SKM-1 treated with dmso at 0.1 percent for 144 hours (cell line): ENCODE measurements at regions not wholly inside any gene's neighbourhood (a gene's known extent, or its start where the extent isn't known, plus 50 kb on each side); places are given as distances from the start of the nearest gene placed in this dataset.

Experiments used
- DNase-seq: peaks from one replicate; lab custom pipeline; 2025; ENCODE audit not compliant: unreplicated experiment; lab: John Stamatoyannopoulos, UW

GRCh38 chr17:14510136-14510535, 209.3 kb downstream of the HS3ST3B1 start:
- DNase-seq, result no peak

DNA sequence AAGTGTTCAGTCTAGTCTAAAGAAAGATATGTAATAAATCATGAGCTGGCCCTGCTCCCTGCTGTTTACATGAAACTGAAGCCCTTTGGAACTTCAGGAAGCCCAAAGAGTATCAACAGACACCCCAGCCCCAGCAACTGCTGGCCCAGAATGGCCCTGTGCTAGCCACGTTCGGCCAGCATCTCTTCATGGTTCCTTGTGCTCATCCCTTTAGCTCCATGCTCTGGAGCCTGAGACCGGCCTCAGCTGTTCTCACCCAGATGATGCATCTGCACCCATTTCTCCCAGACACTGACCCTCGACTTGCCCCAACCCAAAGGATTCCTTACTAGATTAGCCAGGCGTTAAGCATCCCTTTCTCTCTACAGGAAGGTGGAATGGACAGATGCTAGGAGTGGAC, 207.3 kb downstream of the HS3ST3B1 start:
- DNase-seq, result no peak

GRCh38 chr17:14506364-14506763, 205.5 kb downstream of the HS3ST3B1 start:
- DNase-seq, result no peak

DNA sequence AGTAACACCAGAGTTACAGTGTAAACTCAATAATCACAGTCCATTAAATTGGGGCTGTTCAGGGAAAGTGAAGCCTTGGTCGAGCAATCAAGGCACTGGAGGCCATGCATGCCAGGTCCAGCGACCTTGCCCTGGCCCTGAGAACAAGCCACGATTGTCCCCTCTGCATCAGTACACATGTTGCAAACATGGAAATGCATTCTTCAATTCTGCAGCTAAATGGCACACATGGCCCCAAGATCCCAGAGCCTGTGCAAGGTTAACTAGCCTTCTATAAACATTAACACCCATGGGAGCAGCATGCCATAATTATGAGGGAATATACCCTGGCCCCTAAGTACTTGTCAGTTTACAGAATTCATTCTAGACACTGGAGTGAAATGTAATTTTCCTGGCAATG, 204.7 kb downstream of the HS3ST3B1 start:
- no peak for DNase-seq

DNA sequence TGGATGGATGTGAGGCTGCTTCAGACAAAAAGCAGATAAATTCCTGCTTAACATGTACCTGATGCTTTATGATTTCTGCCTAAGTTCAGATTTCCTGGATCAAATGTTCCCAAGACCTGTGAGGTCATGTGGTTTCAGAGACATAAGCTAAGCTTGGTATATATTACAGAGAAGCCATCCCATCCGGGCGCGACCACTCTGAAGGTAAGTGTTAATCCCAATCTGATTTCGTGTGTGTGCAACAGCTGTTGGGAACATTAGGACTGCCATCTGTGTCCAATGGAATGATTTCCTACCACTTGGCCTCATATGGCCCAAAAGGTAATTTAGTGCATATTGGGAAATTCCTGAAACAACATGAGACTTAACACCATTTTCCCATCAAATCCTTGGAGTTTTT, 199.1 kb downstream of the HS3ST3B1 start:
- no peak for DNase-seq

- no peak for DNase-seq
These were observed 197.9 kb downstream of the HS3ST3B1 start for GRCh38 chr17:14498812-14499211.

DNA sequence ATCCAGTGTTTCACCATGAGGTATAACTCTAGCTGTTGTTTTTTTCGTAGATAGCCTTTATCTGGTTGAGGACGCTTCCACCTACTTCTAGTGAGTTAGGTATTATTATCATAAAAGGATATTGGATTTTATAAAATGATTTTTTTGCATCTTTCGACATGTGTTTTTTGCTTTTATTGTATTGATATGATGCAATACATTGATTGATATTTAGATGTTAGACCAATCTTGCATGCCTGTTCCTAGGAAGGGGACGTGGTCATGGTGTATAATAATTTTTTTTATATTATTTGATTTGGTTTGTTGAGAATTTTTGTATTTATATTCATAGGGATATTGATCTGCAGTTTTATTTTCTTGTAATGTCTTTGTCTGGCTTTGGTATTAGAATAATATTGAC, 193.3 kb downstream of the HS3ST3B1 start:
- no peak for DNase-seq

DNA sequence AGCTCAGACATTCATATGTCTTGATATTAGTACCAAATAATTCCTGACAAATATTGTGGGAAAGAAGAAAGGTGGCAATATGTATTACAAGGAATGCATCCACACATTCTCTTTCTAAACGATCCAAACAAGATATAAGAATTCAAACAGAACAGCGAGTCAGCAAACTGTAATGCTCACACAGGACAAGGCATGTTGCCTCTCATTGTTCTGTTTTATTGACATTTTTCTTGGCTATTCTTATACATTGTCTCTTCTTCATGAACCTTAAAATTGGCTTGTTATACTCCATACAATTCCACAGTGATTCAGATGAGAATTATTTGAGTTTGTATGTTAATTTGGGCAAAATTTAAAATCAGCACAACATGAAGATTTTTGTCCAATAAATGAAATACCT, 189.1 kb downstream of the HS3ST3B1 start:
- DNase-seq, result no peak

GRCh38 chr17:14488958-14489550, 188.2 kb downstream of the HS3ST3B1 start:
- DNase-seq, result no peak

GRCh38 chr17:14487068-14487467, 186.2 kb downstream of the HS3ST3B1 start:
- no peak for DNase-seq

- no peak for DNase-seq
These were observed 181.8 kb downstream of the HS3ST3B1 start for GRCh38 chr17:14482715-14483114.

GRCh38 chr17:14481664-14482063, 180.8 kb downstream of the HS3ST3B1 start:
- no peak for DNase-seq

- DNase-seq, result no peak
These were observed 173.7 kb downstream of the HS3ST3B1 start for GRCh38 chr17:14474591-14474990.

- DNase-seq, result no peak
These were observed 170.2 kb downstream of the HS3ST3B1 start for GRCh38 chr17:14471052-14471451.

GRCh38 chr17:14470417-14470816, 169.5 kb downstream of the HS3ST3B1 start:
- DNase-seq, result no peak

DNA sequence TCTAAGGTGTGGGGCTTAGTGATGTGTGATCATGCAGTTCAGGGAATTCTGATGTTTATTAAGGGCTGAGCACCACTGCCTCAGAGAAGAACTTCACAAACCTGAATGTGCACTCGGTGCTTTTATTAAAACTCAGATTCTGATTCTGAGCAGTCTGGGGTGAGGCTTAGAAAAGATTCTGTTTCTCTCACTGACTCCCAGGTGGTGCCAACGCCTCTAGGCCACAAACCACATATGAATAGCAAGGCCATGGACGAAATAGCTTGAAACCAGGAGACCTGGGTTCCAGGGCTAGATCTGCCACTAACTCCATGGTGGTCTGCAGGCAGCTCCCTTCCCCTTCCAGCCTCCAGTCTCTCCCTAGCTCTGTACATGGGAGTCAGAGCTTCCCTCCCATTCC, 169.1 kb downstream of the HS3ST3B1 start:
- no peak for DNase-seq

- DNase-seq, result no peak
These were observed 168.0 kb downstream of the HS3ST3B1 start for GRCh38 chr17:14468858-14469257.

- no peak for DNase-seq
These were observed 160.3 kb downstream of the HS3ST3B1 start for GRCh38 chr17:14461227-14461548.

DNA sequence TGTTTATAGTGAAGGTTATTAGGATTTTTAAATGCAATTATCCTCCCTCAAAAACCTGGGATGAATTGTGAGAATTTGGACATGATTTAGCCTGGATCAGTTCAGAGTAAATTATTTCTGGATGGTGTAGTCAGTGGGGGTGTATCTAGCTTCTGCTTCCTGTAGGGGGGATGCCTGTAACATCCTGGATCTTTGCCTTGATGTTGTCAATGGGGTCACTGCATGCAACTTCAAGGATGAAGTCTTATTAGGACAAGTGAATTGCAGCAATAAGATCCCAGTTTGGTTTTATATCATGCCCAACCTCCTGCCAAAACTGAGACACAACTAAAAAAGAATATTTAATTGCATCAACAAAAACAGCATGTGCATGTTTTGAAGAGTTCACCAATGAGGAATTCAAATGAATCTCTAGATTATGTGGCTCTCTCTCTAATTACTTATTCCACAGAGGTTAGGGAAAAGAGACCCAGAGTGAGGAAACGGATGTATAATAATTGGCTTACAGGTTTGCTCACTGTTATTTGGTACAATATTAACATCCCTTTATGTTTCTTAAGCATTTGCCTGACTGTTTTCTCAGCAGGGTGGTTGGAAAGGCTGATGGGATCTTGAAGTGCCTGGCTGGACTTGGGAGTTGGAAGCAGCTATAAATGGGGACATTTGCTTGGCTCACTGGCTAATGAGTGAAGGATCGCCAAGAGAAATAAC, 159.8 kb downstream of the HS3ST3B1 start:
- DNase-seq, result no peak

- no peak for DNase-seq
These were observed 159.1 kb downstream of the HS3ST3B1 start for GRCh38 chr17:14459955-14460354.

DNA sequence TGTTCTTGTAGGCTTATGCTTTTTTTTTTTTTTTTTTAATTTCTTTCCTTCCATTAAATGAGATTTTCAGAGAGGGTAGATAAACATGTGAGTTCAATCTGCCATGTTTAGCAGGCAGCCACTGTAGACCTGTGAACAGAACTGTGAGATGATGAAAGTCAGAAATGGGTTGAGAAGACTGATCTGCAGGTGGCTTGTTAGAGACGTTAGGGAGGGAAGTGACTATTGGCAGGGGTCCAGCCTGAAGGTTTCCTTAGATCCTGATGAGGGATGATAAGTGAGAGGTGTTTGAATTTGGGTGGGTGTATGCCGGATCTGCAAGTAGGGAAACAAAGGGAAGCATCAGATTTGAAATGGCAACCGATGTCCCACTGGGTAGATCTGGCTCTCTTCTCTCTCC, 157.8 kb downstream of the HS3ST3B1 start:
- DNase-seq, result no peak

DNA sequence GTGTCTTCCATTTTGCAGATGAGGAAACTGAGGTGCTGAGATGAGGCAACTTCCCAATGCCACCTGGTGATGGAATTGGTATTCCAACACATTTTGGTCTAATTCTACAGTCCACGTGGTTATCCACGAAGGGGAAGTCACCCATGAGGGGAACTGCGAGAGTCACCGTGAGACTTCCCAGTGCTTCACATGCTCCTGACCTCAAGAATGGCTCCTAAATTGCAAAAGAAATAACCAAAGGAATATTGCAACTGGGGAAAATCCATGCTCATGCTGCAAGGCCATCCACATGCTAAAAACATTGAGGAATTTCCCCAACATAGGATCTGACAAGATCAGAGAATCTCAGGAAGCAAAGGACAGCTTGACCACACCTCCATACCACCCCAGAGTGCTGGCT, 153.9 kb downstream of the HS3ST3B1 start:
- no peak for DNase-seq

GRCh38 chr17:14452856-14453255, 152.0 kb downstream of the HS3ST3B1 start:
- DNase-seq, result no peak
